GM23248 (cell line): ENCODE measurements at regions not wholly inside any gene's neighbourhood (a gene's known extent, or its start where the extent isn't known, plus 50 kb on each side); places are given as distances from the start of the nearest gene placed in this dataset.

Experiments
- DNase-seq: peaks from one replicate; pipeline ENCODE4 v3.0.0-alpha.2; 2015
- H2AFZ ChIP-seq: fragments of 200-600 bp; sonication (generic); 2 replicates; pipeline ENCODE4 v1.6.1; 2016; ENCODE audit warnings: antibody characterized with exemption
- H3F3A ChIP-seq: fragments of 200-600 bp; sonication (generic); 2 replicates; pipeline ENCODE4 v1.6.1; 2016; ENCODE audit warnings: mild to moderate bottlenecking, antibody characterized with exemption, mixed run types; ENCODE audit not compliant: insufficient read depth
- H3K27ac ChIP-seq: fragments of 200-600 bp; sonication (generic); 2 replicates; pipeline ENCODE4 v1.5.1; 2016; ENCODE audit warnings: mild to moderate bottlenecking
- H3K27me3 ChIP-seq: fragments of 200-600 bp; sonication (generic); replicated peaks from 2 replicates; pipeline ENCODE4 v1.6.1; 2016; ENCODE audit warnings: mild to moderate bottlenecking; ENCODE audit not compliant: insufficient read depth
- H3K36me3 ChIP-seq: fragments of 200-600 bp; sonication (generic); 2 replicates; pipeline ENCODE4 v1.6.1; 2016; ENCODE audit warnings: low read depth, mild to moderate bottlenecking
- H3K4me1 ChIP-seq: fragments of 200-600 bp; sonication (generic); 2 replicates; pipeline ENCODE4 v1.6.1; 2016; ENCODE audit warnings: mild to moderate bottlenecking; ENCODE audit not compliant: insufficient read depth
- H3K4me2 ChIP-seq: fragments of 200-600 bp; sonication (generic); one replicate; pipeline ENCODE4 v1.6.1; 2016; ENCODE audit warnings: mild to moderate bottlenecking; ENCODE audit not compliant: unreplicated experiment
- H3K4me3 ChIP-seq: fragments of 200-600 bp; sonication (generic); 2 replicates; pipeline ENCODE4 v1.5.1; 2016; ENCODE audit warnings: mild to moderate bottlenecking
- H3K79me2 ChIP-seq: fragments of 200-600 bp; sonication (generic); 2 replicates; pipeline ENCODE4 v1.6.1; 2016; ENCODE audit warnings: mild to moderate bottlenecking; ENCODE audit not compliant: insufficient read depth
- H3K9ac ChIP-seq: fragments of 200-600 bp; sonication (generic); 2 replicates; pipeline ENCODE4 v1.6.1; 2016; ENCODE audit warnings: mild to moderate bottlenecking
- H3K9me2 ChIP-seq: fragments of 200-600 bp; sonication (generic); 2 replicates; pipeline ENCODE4 v1.6.1; 2016; ENCODE audit warnings: mixed run types, mild to moderate bottlenecking, moderate library complexity; ENCODE audit not compliant: insufficient read depth
- H3K9me3 ChIP-seq: fragments of 200-600 bp; sonication (generic); one replicate; pipeline ENCODE4 v1.6.1; 2017; ENCODE audit warnings: low read depth
- H4K20me1 ChIP-seq: fragments of 200-600 bp; sonication (generic); 2 replicates; pipeline ENCODE4 v1.6.0; 2016; ENCODE audit not compliant: insufficient read depth
- EZH2 ChIP-seq: fragments of 200-600 bp; sonication (generic); IDR thresholded peaks from 2 replicates; pipeline ENCODE4 v1.6.1; 2018; ENCODE audit warnings: antibody characterized with exemption, mild to moderate bottlenecking; ENCODE audit not compliant: insufficient read depth, poor library complexity, severe bottlenecking
- EZH2phosphoT487 ChIP-seq: fragments of 200-600 bp; sonication (generic); IDR thresholded peaks from 2 replicates; pipeline ENCODE4 v1.6.1; 2018; ENCODE audit warnings: antibody characterized with exemption, moderate library complexity, mild to moderate bottlenecking, low read depth; ENCODE audit not compliant: insufficient read depth
- WGBS, 2 experiments: methylation state at CpG; one replicate each; pipeline ENCODE4 v1.1.6; 2015 to 2017; ENCODE audit warnings: low lambda C conversion rate in 2 of 2, low coverage in 1 of 2; ENCODE audit errors: missing lambda C conversion rate in 2 of 2; 5-methylcytosine and 5-hydroxymethylcytosine counted together
- in situ Hi-C: fragments of 300-500 bp; cut with MboI; formaldehyde crosslinking; loops from 2 replicates; pipeline ENCODE4 v1.15.0; 2020

DNA sequence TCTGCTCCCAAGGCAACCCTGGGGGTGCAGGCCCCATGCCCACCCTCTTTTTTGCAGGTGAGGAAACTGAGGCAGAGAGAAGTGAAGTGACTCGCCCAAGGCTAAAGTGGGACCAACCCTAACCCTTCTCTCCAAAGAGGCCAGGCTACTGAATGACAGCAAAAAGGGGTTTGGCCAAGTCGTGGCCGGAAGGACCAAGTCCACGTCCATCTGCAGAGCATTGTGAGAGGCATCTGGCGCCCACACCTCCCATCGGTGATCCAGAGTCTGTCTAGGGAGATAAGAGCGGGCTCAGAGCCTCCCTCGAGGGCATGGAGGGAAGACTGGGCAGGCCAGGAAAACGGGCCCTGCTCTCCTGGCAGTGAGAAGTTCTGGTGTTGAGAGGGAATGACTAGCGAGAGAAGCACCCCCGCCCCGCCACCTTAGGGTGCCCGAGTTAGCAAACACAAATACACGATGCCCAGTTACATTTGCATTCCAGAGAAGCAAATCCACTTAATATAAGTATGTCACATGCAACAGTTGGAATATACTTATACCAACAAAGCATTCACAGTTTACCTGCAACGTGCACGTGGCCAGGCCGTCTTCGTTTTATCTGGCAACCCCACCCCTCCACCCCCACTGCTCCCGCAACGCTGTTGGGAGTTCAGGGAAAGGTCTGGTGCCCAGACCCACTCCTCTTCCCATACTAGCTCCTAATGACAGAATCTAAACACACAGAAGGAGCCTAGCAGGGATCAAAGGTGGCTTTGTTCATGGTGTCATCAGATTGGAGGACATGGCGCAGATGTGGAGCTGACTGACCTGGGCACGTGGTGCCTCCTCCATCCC, 124.9 kb downstream of the OAT start:
- Histone ChIP-seq H3K27ac (no peak overlapping the region), H3K4me3 (no peak overlapping the region), H3K27me3 (no peaks in the 10 kb centered on the region), H3K4me1 (no peaks in the 10 kb centered on the region), H3K36me3 (no peaks in the 10 kb centered on the region), H3K4me2 (no peak overlapping the region), H4K20me1 (no peaks in the 10 kb centered on the region), H3K79me2 (no peaks in the 10 kb centered on the region), H3K9me2 (no peaks in the 10 kb centered on the region), H3F3A (no peaks in the 10 kb centered on the region), H2AFZ (no peak overlapping the region), H3K9ac (no peak overlapping the region), H3K9me3 (no peaks in the 10 kb centered on the region)
- DNase-seq = no peak
- TF ChIP-seq EZH2 = no peak
- no peak for TF ChIP-seq EZH2phosphoT487
- 28 to 38% methylated on average over 21 to 22 of the region's 22 CpGs for WGBS, 2 experiments
- in situ Hi-C loops = no loop called here

DNA sequence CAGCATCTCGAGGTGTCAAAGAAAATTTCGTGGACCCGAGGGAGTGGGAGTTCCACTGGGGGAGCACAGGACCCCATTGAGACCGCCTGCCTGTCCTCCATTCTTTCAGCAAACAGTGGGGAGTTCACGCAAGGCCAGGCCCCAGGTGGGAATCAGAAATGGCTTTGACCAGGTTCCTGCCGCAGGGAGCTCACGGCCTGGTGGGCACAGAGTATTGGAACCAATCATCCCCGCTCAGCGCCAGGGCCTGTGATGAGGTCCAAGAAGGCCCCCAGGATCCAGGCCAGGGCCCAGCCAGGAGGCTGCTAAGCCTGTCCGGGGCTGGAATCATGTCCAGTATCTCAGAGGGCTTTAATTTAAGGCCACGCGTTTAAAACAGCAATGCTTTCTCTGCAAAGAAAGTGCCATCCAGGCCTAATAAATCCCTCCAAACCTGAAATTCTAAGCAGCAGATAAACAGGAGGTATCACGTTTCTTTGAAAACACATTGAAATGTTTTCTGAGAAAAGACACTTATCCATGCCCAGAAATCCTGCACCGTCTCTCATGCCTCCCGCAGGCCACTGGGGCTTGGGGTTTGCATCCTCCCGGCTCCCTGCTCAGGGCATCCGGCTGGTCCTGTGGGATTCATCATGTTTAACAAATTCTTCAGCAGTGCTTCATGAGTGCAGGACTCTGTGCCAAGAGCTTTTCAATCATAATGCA, 125.7 kb downstream of the OAT start:
- in situ Hi-C loops = no loop called here
- no peak for DNase-seq
- TF ChIP-seq EZH2 (no peak), EZH2phosphoT487 (no peak)

DNA sequence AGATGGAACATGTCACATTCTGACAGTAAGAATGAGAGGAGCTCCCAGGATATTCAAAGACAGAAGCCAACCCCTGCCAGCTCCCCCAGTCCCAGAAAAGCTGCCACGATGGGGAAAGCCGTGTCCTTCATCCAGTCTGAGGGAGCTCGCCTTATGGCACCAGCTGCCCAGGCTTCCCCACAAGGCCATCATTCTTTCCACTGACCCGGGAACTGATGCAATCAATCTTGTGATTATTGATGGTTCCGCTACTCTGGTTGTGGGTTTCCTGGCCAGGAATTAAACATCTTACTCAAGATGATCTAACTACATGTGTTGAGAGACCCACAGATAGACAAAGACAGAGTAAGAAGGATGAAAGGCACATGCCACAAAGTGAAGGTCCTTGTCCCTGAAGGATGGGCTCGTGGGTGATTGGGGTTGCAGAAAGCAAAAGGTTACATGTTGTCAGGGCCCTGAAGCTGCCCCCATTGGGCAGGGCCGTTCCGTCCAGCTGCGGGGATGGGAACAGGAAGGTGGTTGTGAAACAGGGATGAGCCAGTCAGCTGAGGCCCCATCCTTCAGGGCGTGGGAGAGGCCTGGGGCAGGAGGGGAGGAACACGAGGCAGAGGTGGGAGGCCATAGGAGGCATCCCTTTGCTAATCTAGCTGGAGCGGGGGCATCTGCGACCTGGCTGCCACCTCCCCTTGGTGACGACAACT, 127.6 kb downstream of the OAT start:
- H3K4me3 ChIP-seq = no peak overlapping the region
- H4K20me1 ChIP-seq = no peaks in the 10 kb centered on the region
- no peaks in the 10 kb centered on the region for H3K79me2 ChIP-seq
- H3K4me2 ChIP-seq = no peak overlapping the region
- H3K9ac ChIP-seq = no peak overlapping the region
- 39 to 46% methylated on average over 14 of the region's 14 CpGs for WGBS, 2 experiments
- no peak for DNase-seq
- TF ChIP-seq EZH2phosphoT487 = no peak
- no peak for TF ChIP-seq EZH2
- H2AFZ ChIP-seq = no peak overlapping the region
- no peaks in the 10 kb centered on the region for H3K4me1 ChIP-seq
- in situ Hi-C loops = no loop called here
- no peaks in the 10 kb centered on the region for H3K9me3 ChIP-seq
- H3K27ac ChIP-seq = no peak overlapping the region
- H3K27me3 ChIP-seq = no peaks in the 10 kb centered on the region
- no peaks in the 10 kb centered on the region for H3K36me3 ChIP-seq
- no peaks in the 10 kb centered on the region for H3F3A ChIP-seq
- H3K9me2 ChIP-seq = no peaks in the 10 kb centered on the region

More for the DNA sequence above, 125.7 kb downstream of the OAT start:
- Histone ChIP-seq H3F3A (no peaks in the 10 kb centered on the region), H4K20me1 (no peaks in the 10 kb centered on the region), H3K27ac (no peak overlapping the region), H3K79me2 (no peaks in the 10 kb centered on the region), H3K9ac (no peak overlapping the region), H3K27me3 (no peaks in the 10 kb centered on the region), H3K36me3 (no peaks in the 10 kb centered on the region), H3K4me1 (no peaks in the 10 kb centered on the region), H3K9me3 (no peaks in the 10 kb centered on the region), H3K4me3 (no peak overlapping the region), H3K9me2 (no peaks in the 10 kb centered on the region), H3K4me2 (no peak overlapping the region), H2AFZ (no peak overlapping the region)
- WGBS, 2 experiments = 49 to 54% methylated on average over 17 of the region's 17 CpGs
